Neuron (in vitro differentiated cells): ENCODE measurements at regions not wholly inside any gene's neighbourhood (a gene's known extent, or its start where the extent isn't known, plus 50 kb on each side); places are given as distances from the start of the nearest gene placed in this dataset.

Source experiments
- H2AFZ ChIP-seq: one replicate; pipeline ENCODE4 v1.6.1; 2013; ENCODE audit warnings: low read depth, mild to moderate bottlenecking, inconsistent platforms, low read length, moderate library complexity
- H3K27me3 ChIP-seq: one replicate; pipeline ENCODE4 v1.6.1; 2013; ENCODE audit warnings: low read length; ENCODE audit not compliant: insufficient read depth
- H3K36me3 ChIP-seq: one replicate; pipeline ENCODE4 v1.6.1; 2013; ENCODE audit warnings: low read length; ENCODE audit not compliant: insufficient read depth
- H3K4me1 ChIP-seq: one replicate; pipeline ENCODE4 v1.6.1; 2013; ENCODE audit warnings: low read length; ENCODE audit not compliant: insufficient read depth
- H3K4me3 ChIP-seq: 2 replicates; pipeline ENCODE4 v1.5.1; 2013; ENCODE audit warnings: mild to moderate bottlenecking, low read length, moderate library complexity
- H3K9me3 ChIP-seq: one replicate; pipeline ENCODE4 v1.6.1; 2013; ENCODE audit warnings: low read length

GRCh38 chr2:74048843-74049519, 64.3 kb downstream of the TET3 start:
- Histone ChIP-seq H3K4me3 (no peak overlapping the region), H3K9me3 (no peaks in the 10 kb centered on the region), H2AFZ (no peak overlapping the region), H3K27me3 (no peaks in the 10 kb centered on the region), H3K4me1 (peaks cover 7% of the 10 kb centered on the region), H3K36me3 (peaks cover 41% of the 10 kb centered on the region)

GRCh38 chr2:74050151-74050550, 65.4 kb downstream of the TET3 start:
- H3K4me3 ChIP-seq = no peak overlapping the region
- peaks cover 7% of the 10 kb centered on the region for H3K4me1 ChIP-seq
- H3K9me3 ChIP-seq = no peaks in the 10 kb centered on the region
- H2AFZ ChIP-seq = no peak overlapping the region
- H3K27me3 ChIP-seq = no peaks in the 10 kb centered on the region
- peaks cover 41% of the 10 kb centered on the region for H3K36me3 ChIP-seq

DNA sequence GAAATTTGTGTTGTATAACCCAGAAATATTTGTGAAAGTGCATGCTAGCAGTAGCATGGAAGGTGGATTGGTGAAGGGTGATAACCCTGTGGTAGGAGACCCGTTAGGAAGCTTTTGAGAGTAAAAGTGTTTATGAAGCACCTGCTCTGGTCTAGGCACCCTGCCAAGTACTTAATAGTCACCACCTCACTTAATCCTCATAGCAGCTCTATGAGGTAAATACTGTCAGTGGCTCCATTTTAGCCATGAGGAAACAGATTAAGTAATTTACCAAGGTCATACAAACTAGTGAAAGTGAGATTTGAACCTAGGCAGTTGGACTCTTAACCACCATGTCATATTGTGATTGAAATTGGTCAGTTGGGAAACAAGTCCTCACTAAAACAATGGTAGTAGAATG, 66.8 kb downstream of the TET3 start:
- Histone ChIP-seq H2AFZ (no peak overlapping the region), H3K27me3 (no peaks in the 10 kb centered on the region), H3K36me3 (peaks cover 33% of the 10 kb centered on the region), H3K9me3 (no peaks in the 10 kb centered on the region), H3K4me3 (no peak overlapping the region), H3K4me1 (peaks cover 7% of the 10 kb centered on the region)

GRCh38 chr2:74052732-74053710, 68.3 kb downstream of the TET3 start:
- no peaks in the 10 kb centered on the region for H3K9me3 ChIP-seq
- no peak overlapping the region for H2AFZ ChIP-seq
- no peaks in the 10 kb centered on the region for H3K27me3 ChIP-seq
- peaks cover 7% of the 10 kb centered on the region for H3K4me1 ChIP-seq
- H3K4me3 ChIP-seq = no peak overlapping the region
- H3K36me3 ChIP-seq = peaks cover 18% of the 10 kb centered on the region

DNA sequence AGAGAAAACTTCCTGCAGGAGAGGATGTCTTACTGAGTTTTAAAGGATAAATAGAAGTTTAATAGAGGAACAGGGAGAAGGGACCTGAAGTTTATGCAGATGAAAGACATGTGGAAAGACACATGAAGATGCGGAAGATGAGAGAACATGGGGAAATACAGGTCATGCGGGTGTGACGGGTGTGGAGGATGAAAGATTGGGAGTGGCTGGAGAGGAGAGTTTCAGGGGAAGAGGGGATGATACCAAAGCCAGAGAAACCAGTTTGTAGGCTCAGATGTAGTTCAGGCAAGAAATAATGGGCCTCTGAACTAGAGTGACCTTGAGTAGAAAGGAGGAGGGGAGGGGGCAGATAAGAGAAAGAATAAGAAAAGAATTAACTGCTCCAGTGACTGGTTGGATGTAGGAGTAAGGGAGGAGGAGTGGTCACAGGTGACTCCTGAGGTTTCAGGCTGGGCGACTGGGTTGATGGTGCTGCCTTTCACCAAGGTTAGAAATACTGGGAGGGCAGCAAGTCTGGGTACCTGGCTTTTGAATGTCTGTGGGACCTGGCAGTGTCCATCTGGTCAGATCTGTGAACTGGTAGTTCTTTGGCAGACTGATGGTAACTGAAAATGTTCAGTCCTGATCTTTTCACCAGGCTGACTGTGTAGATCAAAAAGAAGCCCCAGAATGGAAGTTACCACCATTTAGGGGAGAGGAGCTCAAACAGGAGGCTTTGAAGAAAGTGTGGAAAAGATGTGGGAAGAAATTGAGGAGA, 69.4 kb downstream of the TET3 start:
- Histone ChIP-seq H3K9me3 (no peaks in the 10 kb centered on the region), H3K27me3 (no peaks in the 10 kb centered on the region), H3K4me1 (peaks cover 7% of the 10 kb centered on the region), H2AFZ (no peak overlapping the region), H3K4me3 (no peak overlapping the region), H3K36me3 (peaks cover 13% of the 10 kb centered on the region)

- Histone ChIP-seq H3K36me3 (peaks cover 13% of the 10 kb centered on the region), H3K9me3 (peaks cover 4% of the 10 kb centered on the region), H3K27me3 (no peaks in the 10 kb centered on the region), H2AFZ (no peak overlapping the region), H3K4me1 (no peaks in the 10 kb centered on the region), H3K4me3 (no peak overlapping the region)
These were observed 74.5 kb downstream of the TET3 start for GRCh38 chr2:74059137-74059775.

- Histone ChIP-seq H3K4me3 (no peak overlapping the region), H3K4me1 (no peaks in the 10 kb centered on the region), H3K27me3 (no peaks in the 10 kb centered on the region), H3K9me3 (peaks cover 4% of the 10 kb centered on the region), H2AFZ (no peak overlapping the region), H3K36me3 (peaks cover 17% of the 10 kb centered on the region)
These were observed 78.8 kb downstream of the TET3 start for GRCh38 chr2:74063486-74063885.

- H3K4me1 ChIP-seq = no peaks in the 10 kb centered on the region
- H3K9me3 ChIP-seq = no peaks in the 10 kb centered on the region
- H2AFZ ChIP-seq = no peak overlapping the region
- no peak overlapping the region for H3K4me3 ChIP-seq
- H3K36me3 ChIP-seq = peaks cover 12% of the 10 kb centered on the region
- no peaks in the 10 kb centered on the region for H3K27me3 ChIP-seq
These were observed 80.7 kb downstream of the TET3 start for GRCh38 chr2:74065456-74065855.

- no peaks in the 10 kb centered on the region for H3K9me3 ChIP-seq
- peaks cover 15% of the 10 kb centered on the region for H3K36me3 ChIP-seq
- no peak overlapping the region for H2AFZ ChIP-seq
- H3K27me3 ChIP-seq = no peaks in the 10 kb centered on the region
- H3K4me1 ChIP-seq = no peaks in the 10 kb centered on the region
- no peak overlapping the region for H3K4me3 ChIP-seq
These were observed 81.1 kb downstream of the BOLA3 start for GRCh38 chr2:74066491-74067203.

GRCh38 chr2:74067221-74067747, 80.4 kb downstream of the BOLA3 start:
- no peaks in the 10 kb centered on the region for H3K4me1 ChIP-seq
- H3K9me3 ChIP-seq = no peaks in the 10 kb centered on the region
- no peak overlapping the region for H3K4me3 ChIP-seq
- peaks cover 15% of the 10 kb centered on the region for H3K36me3 ChIP-seq
- no peaks in the 10 kb centered on the region for H3K27me3 ChIP-seq
- no peak overlapping the region for H2AFZ ChIP-seq

- Histone ChIP-seq H3K4me3 (no peak overlapping the region), H3K36me3 (peaks cover 35% of the 10 kb centered on the region), H2AFZ (no peak overlapping the region), H3K9me3 (no peaks in the 10 kb centered on the region), H3K27me3 (no peaks in the 10 kb centered on the region), H3K4me1 (no peaks in the 10 kb centered on the region)
These were observed 76.7 kb downstream of the BOLA3 start for GRCh38 chr2:74070991-74071390.

- no peak overlapping the region for H3K4me3 ChIP-seq
- H3K36me3 ChIP-seq = peaks cover 35% of the 10 kb centered on the region
- no peaks in the 10 kb centered on the region for H3K27me3 ChIP-seq
- no peak overlapping the region for H2AFZ ChIP-seq
- H3K4me1 ChIP-seq = no peaks in the 10 kb centered on the region
- no peaks in the 10 kb centered on the region for H3K9me3 ChIP-seq
These were observed 76.3 kb downstream of the BOLA3 start for GRCh38 chr2:74071426-74071825.
